ENCODE measurements at regions not wholly inside any gene's neighbourhood (a gene's known extent, or its start where the extent isn't known, plus 50 kb on each side); places are given as distances from the start of the nearest gene placed in this dataset.

DNA sequence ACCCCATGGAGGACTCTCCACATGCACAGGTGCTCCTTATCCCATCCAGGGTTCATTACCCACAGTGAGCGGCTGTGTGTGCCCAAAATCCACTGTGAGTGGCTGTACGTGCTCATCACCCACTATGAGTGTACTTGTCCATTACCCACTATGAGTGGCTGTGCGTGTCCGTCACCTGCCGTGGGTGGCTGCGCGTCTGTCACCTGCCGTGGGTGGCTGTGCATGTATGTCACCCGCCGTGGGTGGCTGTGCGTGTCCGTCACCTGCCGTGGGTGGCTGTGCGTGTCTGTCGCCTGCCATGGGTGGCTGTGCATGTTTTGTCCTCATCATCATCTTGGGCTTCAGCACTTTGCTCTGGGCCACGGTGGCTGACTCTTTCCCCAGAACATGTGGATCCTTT, 78.6 kb upstream of the FN1 start:
- Histone ChIP-seq H3K4me1 (ENCODE audit: control insufficient read depth in 1 of 2, insufficient read depth in 2 of 2, low read depth in 1 of 2, low read length in 1 of 2) (no peaks in the 10 kb centered on the region), H3K27me3 (ENCODE audit: insufficient read depth) (no peaks in the 10 kb centered on the region), H3K4me2 (no peak overlapping the region), H3K36me3 (replicated peaks in 1 of 2; ENCODE audit: control insufficient read depth in 1 of 2, insufficient read depth in 2 of 2, low read length in 1 of 2) (no peaks in the 10 kb centered on the region), H4K20me1 (ENCODE audit: insufficient read depth) (no peaks in the 10 kb centered on the region), H3K4me3 (ENCODE audit: low read depth in 2 of 2, low read length in 1 of 2) (no peak overlapping the region), H3K27ac (ENCODE audit: low read depth in 2 of 2, low read length in 1 of 2) (no peak overlapping the region), H3K9ac (no peak overlapping the region), H3K79me2 (ENCODE audit: insufficient read depth) (no peaks in the 10 kb centered on the region), H3F3A (replicated peaks; ENCODE audit: insufficient read depth) (no peaks in the 10 kb centered on the region), H3K9me2 (no peaks in the 10 kb centered on the region), H3K9me3 (no peaks in the 10 kb centered on the region), H2AFZ (ENCODE audit: low read depth) (no peak overlapping the region)
- ChIA-PET CTCF (no interaction called here), POLR2A (no interaction called here)
- WGBS (ENCODE audit: low lambda C conversion rate): 96% methylated on average over 9 of the region's 16 CpGs
- DNase-seq: no peak
- TF ChIP-seq NFIC (IDR thresholded peaks at IDR 0.05; ENCODE audit: borderline replicate concordance) (no peak), MXI1 (IDR thresholded peaks at IDR 0.05; ENCODE audit: low read depth, low read length) (no peak), NRF1 (IDR thresholded peaks at IDR 0.05; ENCODE audit: low read depth, low read length) (no peak), TCF12 (IDR thresholded peaks at IDR 0.05) (no peak), USF1 (IDR thresholded peaks at IDR 0.05; ENCODE audit: borderline replicate concordance, low read depth) (no peak), RFX5 (IDR thresholded peaks at IDR 0.05; ENCODE audit: low read length) (no peak), FOXJ3 (CRISPR knock-in tag; IDR thresholded peaks at IDR 0.05) (no peak), ELF1 (IDR thresholded peaks at IDR 0.05) (no peak), RXRA (IDR thresholded peaks at IDR 0.05; ENCODE audit: borderline replicate concordance, low read depth) (no peak), GATA2 (CRISPR knock-in tag; IDR thresholded peaks at IDR 0.05) (no peak), RAD21 (IDR thresholded peaks at IDR 0.05; ENCODE audit: low read length) (no peak), FOSL2 (IDR thresholded peaks at IDR 0.05; ENCODE audit: borderline replicate concordance, low read depth) (no peak), JUND (IDR thresholded peaks at IDR 0.05) (no peak), TAF1 (IDR thresholded peaks at IDR 0.05; ENCODE audit: borderline replicate concordance, low read depth, low read length) (no peak), REST (IDR thresholded peaks at IDR 0.05; ENCODE audit: low read depth, low read length) (no peak), EZH2phosphoT487 (IDR thresholded peaks at IDR 0.05; ENCODE audit: borderline replicate concordance, low read depth) (no peak)
- TF ChIP-seq, protein P1, sequence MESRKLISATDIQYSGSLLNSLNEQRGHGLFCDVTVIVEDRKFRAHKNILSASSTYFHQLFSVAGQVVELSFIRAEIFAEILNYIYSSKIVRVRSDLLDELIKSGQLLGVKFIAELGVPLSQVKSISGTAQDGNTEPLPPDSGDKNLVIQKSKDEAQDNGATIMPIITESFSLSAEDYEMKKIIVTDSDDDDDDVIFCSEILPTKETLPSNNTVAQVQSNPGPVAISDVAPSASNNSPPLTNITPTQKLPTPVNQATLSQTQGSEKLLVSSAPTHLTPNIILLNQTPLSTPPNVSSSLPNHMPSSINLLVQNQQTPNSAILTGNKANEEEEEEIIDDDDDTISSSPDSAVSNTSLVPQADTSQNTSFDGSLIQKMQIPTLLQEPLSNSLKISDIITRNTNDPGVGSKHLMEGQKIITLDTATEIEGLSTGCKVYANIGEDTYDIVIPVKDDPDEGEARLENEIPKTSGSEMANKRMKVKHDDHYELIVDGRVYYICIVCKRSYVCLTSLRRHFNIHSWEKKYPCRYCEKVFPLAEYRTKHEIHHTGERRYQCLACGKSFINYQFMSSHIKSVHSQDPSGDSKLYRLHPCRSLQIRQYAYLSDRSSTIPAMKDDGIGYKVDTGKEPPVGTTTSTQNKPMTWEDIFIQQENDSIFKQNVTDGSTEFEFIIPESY (IDR thresholded peaks at IDR 0.05; ENCODE audit: borderline replicate concordance, low read depth): no peak
- TF ChIP-seq, protein P2, sequence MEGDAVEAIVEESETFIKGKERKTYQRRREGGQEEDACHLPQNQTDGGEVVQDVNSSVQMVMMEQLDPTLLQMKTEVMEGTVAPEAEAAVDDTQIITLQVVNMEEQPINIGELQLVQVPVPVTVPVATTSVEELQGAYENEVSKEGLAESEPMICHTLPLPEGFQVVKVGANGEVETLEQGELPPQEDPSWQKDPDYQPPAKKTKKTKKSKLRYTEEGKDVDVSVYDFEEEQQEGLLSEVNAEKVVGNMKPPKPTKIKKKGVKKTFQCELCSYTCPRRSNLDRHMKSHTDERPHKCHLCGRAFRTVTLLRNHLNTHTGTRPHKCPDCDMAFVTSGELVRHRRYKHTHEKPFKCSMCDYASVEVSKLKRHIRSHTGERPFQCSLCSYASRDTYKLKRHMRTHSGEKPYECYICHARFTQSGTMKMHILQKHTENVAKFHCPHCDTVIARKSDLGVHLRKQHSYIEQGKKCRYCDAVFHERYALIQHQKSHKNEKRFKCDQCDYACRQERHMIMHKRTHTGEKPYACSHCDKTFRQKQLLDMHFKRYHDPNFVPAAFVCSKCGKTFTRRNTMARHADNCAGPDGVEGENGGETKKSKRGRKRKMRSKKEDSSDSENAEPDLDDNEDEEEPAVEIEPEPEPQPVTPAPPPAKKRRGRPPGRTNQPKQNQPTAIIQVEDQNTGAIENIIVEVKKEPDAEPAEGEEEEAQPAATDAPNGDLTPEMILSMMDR (IDR thresholded peaks at IDR 0.05): no peak

Data from SK-N-SH (cell line).